A549 (cell line): ENCODE measurements at regions not wholly inside any gene's neighbourhood (a gene's known extent, or its start where the extent isn't known, plus 50 kb on each side); places are given as distances from the start of the nearest gene placed in this dataset.
A peak's percentile ranks its signal among the peaks of the same experiment; 100 is the strongest.

ENCODE experiments used
- ATAC-seq, 2 experiments: fragments of 200-7000 bp in 1 of 2; fragments of >200 bp in 1 of 2; cut with Nextera tagmentation in 1 of 2; cut with Tn5 transposase in 1 of 2; 3 replicates each; pipeline versions ENCODE4 v1.8.0 to v1.9.1; 2018 to 2020; ENCODE audit warnings: mild to moderate bottlenecking in 1 of 2, moderate library complexity in 1 of 2
- CTCF ChIA-PET: fragments of 300-600 bp; sonication (Branson Sonifier 250); formaldehyde crosslinking; extraction: SDS; loops from one replicate; lab custom pipeline; 2021; ENCODE audit warnings: antibody characterized with exemption, inconsistent platforms; lab: Yijun Ruan, JAX
- POLR2A ChIA-PET: fragments of 350-600 bp; formaldehyde crosslinking; extraction: SDS; loops from one replicate; lab custom pipeline; 2021; ENCODE audit warnings: antibody characterized with exemption, inconsistent platforms; lab: Yijun Ruan, JAX
- DNase-seq, 2 experiments: peaks; one replicate each; pipeline versions ENCODE4 v3.0.0 to v3.0.0-alpha.2; 2011 to 2016; ENCODE audit warnings: low read depth in 1 of 2, low spot score in 1 of 2
- FAIRE-seq: peaks from 2 replicates; lab custom pipeline; 2011; peaks lifted over from hg19 to GRCh38; lab: Jason Lieb, UNC
- H3K27ac ChIP-seq, 2 experiments: fragments of >200 bp; sonication (Bioruptor Twin); formaldehyde crosslinking; 3 replicates each; pipeline ENCODE4 v1.5.1; 2016 to 2017
- H3K4me1 ChIP-seq: fragments of >200 bp; sonication (Bioruptor Twin); formaldehyde crosslinking; 3 replicates; pipeline ENCODE4 v1.6.1; 2016
- H3K4me2 ChIP-seq: fragments of >200 bp; sonication (Bioruptor Twin); formaldehyde crosslinking; 3 replicates; pipeline ENCODE4 v1.6.1; 2016
- H3K4me3 ChIP-seq: fragments of >200 bp; sonication (Bioruptor Twin); formaldehyde crosslinking; 3 replicates; pipeline ENCODE4 v1.5.1; 2016
- H3K9me3 ChIP-seq: fragments of >200 bp; sonication (Bioruptor Twin); formaldehyde crosslinking; 3 replicates; pipeline ENCODE4 v1.6.1; 2016
- ATOH8 ChIP-seq: fragments of 250-450 bp; sonication (Bioruptor Pico); IDR thresholded peaks from 2 replicates; pipeline ENCODE4 v1.5.0; 2020; ENCODE audit warnings: low read depth, mild to moderate bottlenecking, moderate library complexity
- BHLHE40 ChIP-seq: IDR thresholded peaks from 2 replicates; pipeline ENCODE4 v1.6.1; 2012; ENCODE audit warnings: low read depth, low read length, inconsistent platforms
- CBX8 ChIP-seq: fragments of 200-600 bp; sonication (generic); IDR thresholded peaks from 2 replicates; pipeline ENCODE4 v1.6.1; 2016
- CTCF ChIP-seq: fragments of >200 bp; sonication (Bioruptor Twin); formaldehyde crosslinking; IDR thresholded peaks from 3 replicates; pipeline ENCODE4 v1.5.1; 2016
- EHF ChIP-seq: fragments of 250-450 bp; sonication (Bioruptor Pico); IDR thresholded peaks from 2 replicates; pipeline ENCODE4 v1.5.0; 2020; ENCODE audit warnings: mild to moderate bottlenecking
- EHMT2 ChIP-seq: fragments of 200-600 bp; sonication (generic); IDR thresholded peaks from 2 replicates; pipeline ENCODE4 v1.6.1; 2016; ENCODE audit warnings: antibody characterized with exemption, low read depth, mild to moderate bottlenecking, moderate library complexity
- ELK1 ChIP-seq: fragments of 150-350 bp; IDR thresholded peaks from 2 replicates; pipeline ENCODE4 v1.6.1; 2014; ENCODE audit warnings: low read depth, mild to moderate bottlenecking, low read length
- FOXS1 ChIP-seq: fragments of 250-450 bp; sonication (Bioruptor Pico); IDR thresholded peaks from 2 replicates; pipeline ENCODE4 v1.5.0; 2020; ENCODE audit warnings: mild to moderate bottlenecking, moderate library complexity
- GATA3 ChIP-seq: IDR thresholded peaks from 2 replicates; pipeline ENCODE4 v1.6.1; 2012; ENCODE audit warnings: borderline replicate concordance
- HEYL ChIP-seq: fragments of 250-450 bp; sonication (Bioruptor Pico); IDR thresholded peaks from 2 replicates; pipeline ENCODE4 v1.8.0; 2021; ENCODE audit warnings: mild to moderate bottlenecking, moderate library complexity
- HOXA7 ChIP-seq: fragments of 250-450 bp; sonication (Bioruptor Pico); IDR thresholded peaks from 2 replicates; pipeline ENCODE4 v1.5.0; 2020; ENCODE audit warnings: mild to moderate bottlenecking, moderate library complexity
- HOXB13 ChIP-seq: fragments of 250-450 bp; sonication (Bioruptor Pico); IDR thresholded peaks from 2 replicates; pipeline ENCODE4 v1.5.0; 2020; ENCODE audit warnings: low read depth, mild to moderate bottlenecking, moderate library complexity
- HOXB5 ChIP-seq: fragments of 250-450 bp; sonication (Bioruptor Pico); IDR thresholded peaks from 2 replicates; pipeline ENCODE4 v1.5.0; 2020; ENCODE audit warnings: mild to moderate bottlenecking, moderate library complexity
- KDM1A ChIP-seq: fragments of 200-600 bp; sonication (generic); IDR thresholded peaks from 2 replicates; pipeline ENCODE4 v1.6.1; 2016; ENCODE audit warnings: low read depth, mild to moderate bottlenecking
- KDM5A ChIP-seq: fragments of 200-600 bp; sonication (generic); IDR thresholded peaks from 2 replicates; pipeline ENCODE4 v1.6.1; 2016; ENCODE audit warnings: antibody characterized with exemption, mild to moderate bottlenecking
- MAFK ChIP-seq: fragments of 450-650 bp; IDR thresholded peaks from 2 replicates; pipeline ENCODE4 v1.6.1; 2014; ENCODE audit not compliant: partially characterized antibody
- MAX ChIP-seq: IDR thresholded peaks from 2 replicates; pipeline ENCODE4 v1.6.1; 2012
- PHF8 ChIP-seq: fragments of 200-600 bp; sonication (generic); IDR thresholded peaks from 2 replicates; pipeline ENCODE4 v1.6.1; 2016; ENCODE audit warnings: low read depth, mild to moderate bottlenecking, antibody characterized with exemption, moderate library complexity, borderline replicate concordance
- POLR2AphosphoS2 ChIP-seq: conservative IDR thresholded peaks from 2 replicates; pipeline ENCODE4 v1.6.1; 2012; ENCODE audit warnings: low read length, improper control_type of control experiment, inconsistent platforms
- RAD21 ChIP-seq, 2 experiments: fragments of >200 bp in 1 of 2; sonication (Bioruptor Twin) in 1 of 2; formaldehyde crosslinking in 1 of 2; IDR thresholded peaks in 1 of 2; conservative IDR thresholded peaks in 1 of 2; 2 replicates in 1 of 2; 3 replicates in 1 of 2; pipeline ENCODE4 v1.6.1; 2012 to 2018; ENCODE audit warnings: inconsistent platforms in 1 of 2
- RCOR1 ChIP-seq: fragments of 150-350 bp; IDR thresholded peaks from 2 replicates; pipeline ENCODE4 v1.6.1; 2014; ENCODE audit warnings: antibody characterized with exemption, low read length, low read depth
- REST ChIP-seq: fragments of 200-600 bp; sonication (generic); IDR thresholded peaks from 2 replicates; pipeline ENCODE4 v1.6.1; 2016; ENCODE audit warnings: antibody characterized with exemption, mild to moderate bottlenecking, moderate library complexity
- RFX5 ChIP-seq: fragments of 450-650 bp; IDR thresholded peaks from 2 replicates; pipeline ENCODE4 v1.7.1; 2014; ENCODE audit warnings: antibody characterized with exemption, mild to moderate bottlenecking, moderate library complexity
- RNF2 ChIP-seq: fragments of 200-600 bp; sonication (generic); IDR thresholded peaks from 2 replicates; pipeline ENCODE4 v1.6.1; 2016; ENCODE audit warnings: low read depth, mild to moderate bottlenecking, antibody characterized with exemption, moderate library complexity, borderline replicate concordance
- SMC3 ChIP-seq: fragments of >200 bp; sonication (Bioruptor Twin); formaldehyde crosslinking; IDR thresholded peaks from 3 replicates; pipeline ENCODE4 v1.6.1; 2018; ENCODE audit warnings: inconsistent platforms
- TFCP2L1 ChIP-seq: fragments of 250-450 bp; sonication (Bioruptor Pico); IDR thresholded peaks from 2 replicates; pipeline ENCODE4 v1.5.0; 2021; ENCODE audit warnings: mild to moderate bottlenecking
- WGBS: methylation state at CpG from one replicate; pipeline ENCODE4 v1.1.6; 2017; ENCODE audit errors: missing lambda C conversion rate; 5-methylcytosine and 5-hydroxymethylcytosine counted together

GRCh38 chr1:62917314-62917713 lies 133.4 kb downstream of the ATG4C start:
- Histone ChIP-seq H3K4me3 (no peak overlapping the region), H3K9me3 (no peaks in the 10 kb centered on the region), H3K27ac (no peak overlapping the region), H3K4me1 (no peaks in the 10 kb centered on the region), H3K4me2 (no peak overlapping the region)
- TF ChIP-seq MAFK, result peak; percentile 51
- no peak for TF ChIP-seq HOXB13 (CRISPR knock-in tag)
- no peak for DNase-seq
- 64% methylated on average over 5 of the region's 5 CpGs for WGBS
- ATAC-seq, result no peak
- CTCF ChIA-PET, result no interaction called here
- FAIRE-seq, result no peak
- POLR2A ChIA-PET, result no interaction called here

- ChIA-PET POLR2A (no interaction called here), CTCF (no interaction called here)
- Histone ChIP-seq H3K4me1 (no peaks in the 10 kb centered on the region), H3K4me3 (no peak overlapping the region), H3K4me2 (no peak overlapping the region), H3K9me3 (no peaks in the 10 kb centered on the region), H3K27ac (no peak overlapping the region)
- FAIRE-seq, result no peak
- DNase-seq, result no peak
- WGBS, result 25% methylated on average over 10 of the region's 10 CpGs
- no peak for TF ChIP-seq RAD21 (conservative IDR thresholded peaks at IDR 0.05 in 1 of 2, IDR thresholded peaks at IDR 0.05 in 1 of 2)
- no peak for TF ChIP-seq KDM1A
- no peak for TF ChIP-seq ATOH8 (CRISPR knock-in tag)
- no peak for TF ChIP-seq POLR2AphosphoS2
- no peak for TF ChIP-seq MAX
- TF ChIP-seq KDM5A, result no peak
- no peak for TF ChIP-seq RFX5
- no peak for TF ChIP-seq SMC3
- TF ChIP-seq RNF2, result no peak
- TF ChIP-seq TFCP2L1 (CRISPR knock-in tag), result no peak
- TF ChIP-seq GATA3, result no peak
- no peak for TF ChIP-seq PHF8
- ATAC-seq, result no peak
Measured at GRCh38 chr1:62917805-62918204, 133.9 kb downstream of the ATG4C start.

GRCh38 chr1:62918700-62919099 lies 134.8 kb downstream of the ATG4C start:
- H3K4me3 ChIP-seq, result no peak overlapping the region
- no peaks in the 10 kb centered on the region for H3K9me3 ChIP-seq
- no peaks in the 10 kb centered on the region for H3K4me1 ChIP-seq
- no peak for TF ChIP-seq HEYL (CRISPR knock-in tag)
- no peak for TF ChIP-seq EHMT2
- TF ChIP-seq ELK1, result no peak
- no peak for TF ChIP-seq FOXS1
- TF ChIP-seq RCOR1, result no peak
- TF ChIP-seq MAX, result no peak
- no peak for TF ChIP-seq PHF8
- TF ChIP-seq HOXA7 (CRISPR knock-in tag), result no peak
- TF ChIP-seq CTCF, result no peak
- no peak for TF ChIP-seq EHF (CRISPR knock-in tag)
- no peak for TF ChIP-seq BHLHE40
- TF ChIP-seq TFCP2L1 (CRISPR knock-in tag), result no peak
- TF ChIP-seq REST, result no peak
- TF ChIP-seq RNF2, result no peak
- TF ChIP-seq SMC3, result no peak
- no peak for TF ChIP-seq CBX8
- TF ChIP-seq HOXB5 (CRISPR knock-in tag), result no peak
- no peak for TF ChIP-seq RFX5
- ChIA-PET POLR2A (no interaction called here), CTCF (no interaction called here)
- WGBS, result 81% methylated on average over 3 of the region's 3 CpGs
- ATAC-seq (no peak), FAIRE-seq (no peak), DNase-seq (no peak)
- H3K27ac ChIP-seq, result no peak overlapping the region
- no peak overlapping the region for H3K4me2 ChIP-seq
